NB4 (cell line): ENCODE measurements at regions not wholly inside any gene's neighbourhood (a gene's known extent, or its start where the extent isn't known, plus 50 kb on each side); places are given as distances from the start of the nearest gene placed in this dataset.

ENCODE experiments used
- MYC ChIP-seq: IDR thresholded peaks from 2 replicates; pipeline ENCODE4 v1.6.1; 2011; ENCODE audit warnings: low read depth, low read length
- POLR2A ChIP-seq: IDR thresholded peaks from 2 replicates; pipeline ENCODE4 v1.6.1; 2011; ENCODE audit warnings: mild to moderate bottlenecking; ENCODE audit not compliant: insufficient read length; ENCODE audit errors: extremely low read depth
- TF ChIP-seq, protein P1 (sequence below): IDR thresholded peaks from one replicate; pipeline ENCODE4 v1.5.1; 2012; ENCODE audit warnings: low read depth, low read length
- TF ChIP-seq, protein P2 (sequence below): IDR thresholded peaks from 2 replicates; pipeline ENCODE4 v1.6.1; 2011; ENCODE audit warnings: low read depth, low read length

DNA sequence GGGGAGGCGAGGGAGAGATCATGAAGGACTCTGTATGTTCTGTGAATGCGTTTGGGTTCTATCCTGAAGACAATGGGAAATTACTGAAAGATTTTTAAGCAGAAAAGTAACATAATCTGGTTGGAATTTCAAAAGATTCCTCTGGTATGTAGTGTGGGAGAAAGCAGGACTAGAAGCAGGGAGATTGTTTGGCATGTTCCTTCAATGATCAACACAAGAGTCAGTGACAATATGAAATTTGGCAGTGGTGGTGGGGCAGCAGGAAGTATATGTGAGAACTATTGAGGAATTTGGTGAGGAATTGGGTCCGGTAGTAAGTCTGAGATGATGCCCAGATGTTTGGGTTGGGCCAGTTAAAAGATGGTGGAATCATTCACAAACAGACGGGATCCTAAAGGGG, 348.7 kb downstream of the CD83 start:
- TF ChIP-seq, protein P1, sequence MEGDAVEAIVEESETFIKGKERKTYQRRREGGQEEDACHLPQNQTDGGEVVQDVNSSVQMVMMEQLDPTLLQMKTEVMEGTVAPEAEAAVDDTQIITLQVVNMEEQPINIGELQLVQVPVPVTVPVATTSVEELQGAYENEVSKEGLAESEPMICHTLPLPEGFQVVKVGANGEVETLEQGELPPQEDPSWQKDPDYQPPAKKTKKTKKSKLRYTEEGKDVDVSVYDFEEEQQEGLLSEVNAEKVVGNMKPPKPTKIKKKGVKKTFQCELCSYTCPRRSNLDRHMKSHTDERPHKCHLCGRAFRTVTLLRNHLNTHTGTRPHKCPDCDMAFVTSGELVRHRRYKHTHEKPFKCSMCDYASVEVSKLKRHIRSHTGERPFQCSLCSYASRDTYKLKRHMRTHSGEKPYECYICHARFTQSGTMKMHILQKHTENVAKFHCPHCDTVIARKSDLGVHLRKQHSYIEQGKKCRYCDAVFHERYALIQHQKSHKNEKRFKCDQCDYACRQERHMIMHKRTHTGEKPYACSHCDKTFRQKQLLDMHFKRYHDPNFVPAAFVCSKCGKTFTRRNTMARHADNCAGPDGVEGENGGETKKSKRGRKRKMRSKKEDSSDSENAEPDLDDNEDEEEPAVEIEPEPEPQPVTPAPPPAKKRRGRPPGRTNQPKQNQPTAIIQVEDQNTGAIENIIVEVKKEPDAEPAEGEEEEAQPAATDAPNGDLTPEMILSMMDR: no peak
- TF ChIP-seq POLR2A: no peak
- TF ChIP-seq, protein P2, sequence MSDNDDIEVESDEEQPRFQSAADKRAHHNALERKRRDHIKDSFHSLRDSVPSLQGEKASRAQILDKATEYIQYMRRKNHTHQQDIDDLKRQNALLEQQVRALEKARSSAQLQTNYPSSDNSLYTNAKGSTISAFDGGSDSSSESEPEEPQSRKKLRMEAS: no peak
- no peak for TF ChIP-seq MYC
